ENCODE measurements at regions not wholly inside any gene's neighbourhood (a gene's known extent, or its start where the extent isn't known, plus 50 kb on each side); places are given as distances from the start of the nearest gene placed in this dataset.

DNA sequence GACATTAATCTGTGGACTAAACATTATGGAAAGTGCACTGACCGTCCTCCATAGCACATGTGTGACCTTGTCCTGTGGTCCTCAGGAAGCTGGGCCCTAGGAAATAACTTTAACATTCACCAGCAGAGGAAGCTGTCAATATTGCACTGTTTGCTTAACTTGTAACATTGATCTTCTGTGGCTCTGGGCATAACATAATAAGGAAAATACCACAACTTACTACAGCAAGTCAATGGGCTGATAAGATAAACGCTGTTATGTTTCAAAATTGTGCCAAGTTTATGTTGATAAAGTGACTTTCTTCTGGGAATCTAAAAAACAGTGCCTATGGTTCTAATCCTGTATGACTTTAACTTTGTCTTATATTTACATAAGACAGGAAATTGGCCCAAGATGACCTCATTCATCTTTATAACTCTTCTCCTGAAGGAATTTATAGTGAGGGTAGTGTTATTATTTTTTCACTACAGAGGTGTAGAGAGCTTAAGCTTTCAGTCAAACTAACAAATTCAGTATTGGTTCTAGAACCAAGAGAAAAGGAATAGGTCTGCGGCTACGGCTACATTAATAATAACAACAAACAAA lies 113.7 kb upstream of the MAP4K3 start (continued):
- TF ChIP-seq, protein P1, sequence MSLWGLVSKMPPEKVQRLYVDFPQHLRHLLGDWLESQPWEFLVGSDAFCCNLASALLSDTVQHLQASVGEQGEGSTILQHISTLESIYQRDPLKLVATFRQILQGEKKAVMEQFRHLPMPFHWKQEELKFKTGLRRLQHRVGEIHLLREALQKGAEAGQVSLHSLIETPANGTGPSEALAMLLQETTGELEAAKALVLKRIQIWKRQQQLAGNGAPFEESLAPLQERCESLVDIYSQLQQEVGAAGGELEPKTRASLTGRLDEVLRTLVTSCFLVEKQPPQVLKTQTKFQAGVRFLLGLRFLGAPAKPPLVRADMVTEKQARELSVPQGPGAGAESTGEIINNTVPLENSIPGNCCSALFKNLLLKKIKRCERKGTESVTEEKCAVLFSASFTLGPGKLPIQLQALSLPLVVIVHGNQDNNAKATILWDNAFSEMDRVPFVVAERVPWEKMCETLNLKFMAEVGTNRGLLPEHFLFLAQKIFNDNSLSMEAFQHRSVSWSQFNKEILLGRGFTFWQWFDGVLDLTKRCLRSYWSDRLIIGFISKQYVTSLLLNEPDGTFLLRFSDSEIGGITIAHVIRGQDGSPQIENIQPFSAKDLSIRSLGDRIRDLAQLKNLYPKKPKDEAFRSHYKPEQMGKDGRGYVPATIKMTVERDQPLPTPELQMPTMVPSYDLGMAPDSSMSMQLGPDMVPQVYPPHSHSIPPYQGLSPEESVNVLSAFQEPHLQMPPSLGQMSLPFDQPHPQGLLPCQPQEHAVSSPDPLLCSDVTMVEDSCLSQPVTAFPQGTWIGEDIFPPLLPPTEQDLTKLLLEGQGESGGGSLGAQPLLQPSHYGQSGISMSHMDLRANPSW (CRISPR knock-in tag; IDR thresholded peaks at IDR 0.05; ENCODE audit: borderline replicate concordance) = peak; percentile 95
- TF ChIP-seq, protein P2, sequence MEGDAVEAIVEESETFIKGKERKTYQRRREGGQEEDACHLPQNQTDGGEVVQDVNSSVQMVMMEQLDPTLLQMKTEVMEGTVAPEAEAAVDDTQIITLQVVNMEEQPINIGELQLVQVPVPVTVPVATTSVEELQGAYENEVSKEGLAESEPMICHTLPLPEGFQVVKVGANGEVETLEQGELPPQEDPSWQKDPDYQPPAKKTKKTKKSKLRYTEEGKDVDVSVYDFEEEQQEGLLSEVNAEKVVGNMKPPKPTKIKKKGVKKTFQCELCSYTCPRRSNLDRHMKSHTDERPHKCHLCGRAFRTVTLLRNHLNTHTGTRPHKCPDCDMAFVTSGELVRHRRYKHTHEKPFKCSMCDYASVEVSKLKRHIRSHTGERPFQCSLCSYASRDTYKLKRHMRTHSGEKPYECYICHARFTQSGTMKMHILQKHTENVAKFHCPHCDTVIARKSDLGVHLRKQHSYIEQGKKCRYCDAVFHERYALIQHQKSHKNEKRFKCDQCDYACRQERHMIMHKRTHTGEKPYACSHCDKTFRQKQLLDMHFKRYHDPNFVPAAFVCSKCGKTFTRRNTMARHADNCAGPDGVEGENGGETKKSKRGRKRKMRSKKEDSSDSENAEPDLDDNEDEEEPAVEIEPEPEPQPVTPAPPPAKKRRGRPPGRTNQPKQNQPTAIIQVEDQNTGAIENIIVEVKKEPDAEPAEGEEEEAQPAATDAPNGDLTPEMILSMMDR (CRISPR knock-in tag; IDR thresholded peaks at IDR 0.05) = peak; percentile 43
- TF ChIP-seq NBN (conservative IDR thresholded peaks at IDR 0.05) = no peak
- TF ChIP-seq, protein P3, sequence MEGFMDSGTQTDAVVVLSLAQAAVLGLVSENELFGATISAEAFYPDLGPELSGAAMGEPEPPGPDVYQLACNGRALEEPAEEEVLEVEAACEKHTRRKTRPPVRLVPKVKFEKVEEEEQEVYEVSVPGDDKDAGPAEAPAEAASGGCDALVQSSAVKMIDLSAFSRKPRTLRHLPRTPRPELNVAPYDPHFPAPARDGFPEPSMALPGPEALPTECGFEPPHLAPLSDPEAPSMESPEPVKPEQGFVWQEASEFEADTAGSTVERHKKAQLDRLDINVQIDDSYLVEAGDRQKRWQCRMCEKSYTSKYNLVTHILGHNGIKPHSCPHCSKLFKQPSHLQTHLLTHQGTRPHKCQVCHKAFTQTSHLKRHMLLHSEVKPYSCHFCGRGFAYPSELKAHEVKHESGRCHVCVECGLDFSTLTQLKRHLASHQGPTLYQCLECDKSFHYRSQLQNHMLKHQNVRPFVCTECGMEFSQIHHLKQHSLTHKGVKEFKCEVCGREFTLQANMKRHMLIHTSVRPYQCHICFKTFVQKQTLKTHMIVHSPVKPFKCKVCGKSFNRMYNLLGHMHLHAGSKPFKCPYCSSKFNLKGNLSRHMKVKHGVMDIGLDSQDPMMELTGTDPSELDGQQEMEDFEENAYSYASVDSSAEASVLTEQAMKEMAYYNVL (CRISPR knock-in tag; IDR thresholded peaks at IDR 0.05; ENCODE audit: borderline replicate concordance) = peak; percentile 99
- TF ChIP-seq ZNF143 (CRISPR knock-in tag; IDR thresholded peaks at IDR 0.05) = peak; percentile 41; the same call in 1 of the 2 replicates
- TF ChIP-seq DR1 (CRISPR knock-in tag; IDR thresholded peaks at IDR 0.05) = no peak; the same call in 1 of the 2 replicates
- TF ChIP-seq, protein P4, sequence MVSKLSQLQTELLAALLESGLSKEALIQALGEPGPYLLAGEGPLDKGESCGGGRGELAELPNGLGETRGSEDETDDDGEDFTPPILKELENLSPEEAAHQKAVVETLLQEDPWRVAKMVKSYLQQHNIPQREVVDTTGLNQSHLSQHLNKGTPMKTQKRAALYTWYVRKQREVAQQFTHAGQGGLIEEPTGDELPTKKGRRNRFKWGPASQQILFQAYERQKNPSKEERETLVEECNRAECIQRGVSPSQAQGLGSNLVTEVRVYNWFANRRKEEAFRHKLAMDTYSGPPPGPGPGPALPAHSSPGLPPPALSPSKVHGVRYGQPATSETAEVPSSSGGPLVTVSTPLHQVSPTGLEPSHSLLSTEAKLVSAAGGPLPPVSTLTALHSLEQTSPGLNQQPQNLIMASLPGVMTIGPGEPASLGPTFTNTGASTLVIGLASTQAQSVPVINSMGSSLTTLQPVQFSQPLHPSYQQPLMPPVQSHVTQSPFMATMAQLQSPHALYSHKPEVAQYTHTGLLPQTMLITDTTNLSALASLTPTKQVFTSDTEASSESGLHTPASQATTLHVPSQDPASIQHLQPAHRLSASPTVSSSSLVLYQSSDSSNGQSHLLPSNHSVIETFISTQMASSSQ (IDR thresholded peaks at IDR 0.05; ENCODE audit: low read depth) = peak; percentile 92
- TF ChIP-seq, protein P4 (CRISPR knock-in tag; IDR thresholded peaks at IDR 0.05; ENCODE audit: borderline replicate concordance) = peak; percentile 97
- no peak for TF ChIP-seq NRL (CRISPR knock-in tag; IDR thresholded peaks at IDR 0.05; ENCODE audit: borderline replicate concordance)
- TF ChIP-seq JUND (CRISPR knock-in tag; IDR thresholded peaks at IDR 0.05) = peak; percentile 97
- TF ChIP-seq, protein P5, sequence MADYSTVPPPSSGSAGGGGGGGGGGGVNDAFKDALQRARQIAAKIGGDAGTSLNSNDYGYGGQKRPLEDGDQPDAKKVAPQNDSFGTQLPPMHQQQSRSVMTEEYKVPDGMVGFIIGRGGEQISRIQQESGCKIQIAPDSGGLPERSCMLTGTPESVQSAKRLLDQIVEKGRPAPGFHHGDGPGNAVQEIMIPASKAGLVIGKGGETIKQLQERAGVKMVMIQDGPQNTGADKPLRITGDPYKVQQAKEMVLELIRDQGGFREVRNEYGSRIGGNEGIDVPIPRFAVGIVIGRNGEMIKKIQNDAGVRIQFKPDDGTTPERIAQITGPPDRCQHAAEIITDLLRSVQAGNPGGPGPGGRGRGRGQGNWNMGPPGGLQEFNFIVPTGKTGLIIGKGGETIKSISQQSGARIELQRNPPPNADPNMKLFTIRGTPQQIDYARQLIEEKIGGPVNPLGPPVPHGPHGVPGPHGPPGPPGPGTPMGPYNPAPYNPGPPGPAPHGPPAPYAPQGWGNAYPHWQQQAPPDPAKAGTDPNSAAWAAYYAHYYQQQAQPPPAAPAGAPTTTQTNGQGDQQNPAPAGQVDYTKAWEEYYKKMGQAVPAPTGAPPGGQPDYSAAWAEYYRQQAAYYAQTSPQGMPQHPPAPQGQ (CRISPR knock-in tag; IDR thresholded peaks at IDR 0.05; ENCODE audit: borderline replicate concordance) = peak; percentile 99; the same call in 1 of the 2 replicates
- 0 out of 2 replicates have a peak, but pooled peaks have one; percentile 79 for TF ChIP-seq ZNF33B (CRISPR knock-in tag; IDR thresholded peaks at IDR 0.05)
- no peak for TF ChIP-seq KLF12 (CRISPR knock-in tag; IDR thresholded peaks at IDR 0.05; ENCODE audit: borderline replicate concordance)
- TF ChIP-seq KAT7 (CRISPR knock-in tag; IDR thresholded peaks at IDR 0.05; ENCODE audit: borderline replicate concordance) = peak; percentile 90; the same call in 1 of the 2 replicates
- TF ChIP-seq MTA3 (CRISPR knock-in tag; IDR thresholded peaks at IDR 0.05) = no peak
- TF ChIP-seq HNRNPK (IDR thresholded peaks at IDR 0.05; ENCODE audit: low read depth, low read length, poor library complexity, severe bottlenecking) = no peak
- peak; percentile 34; the same call in 1 of the 2 replicates for TF ChIP-seq BHLHE40 (IDR thresholded peaks at IDR 0.05; ENCODE audit: low read length)
